ENCODE measurements at regions not wholly inside any gene's neighbourhood (a gene's known extent, or its start where the extent isn't known, plus 50 kb on each side); places are given as distances from the start of the nearest gene placed in this dataset.

GRCh38 chr5:56433039-56433617 is 200.0 kb upstream of the ANKRD55 start:
- H4K20me1 ChIP-seq (ENCODE audit: control insufficient read depth, extremely low read depth, insufficient read depth, low read length), result no peaks in the 10 kb centered on the region
- no peaks in the 10 kb centered on the region for H3K9me3 ChIP-seq (ENCODE audit: control insufficient read depth, insufficient read depth, low read depth, low read length)
- no peak overlapping the region for H3K9ac ChIP-seq (ENCODE audit: insufficient read depth, low read length)
- H2AFZ ChIP-seq (ENCODE audit: low read length), result no peak overlapping the region
- no peaks in the 10 kb centered on the region for H3K27me3 ChIP-seq (ENCODE audit: control insufficient read depth, insufficient read depth, low read length)
- peaks cover 2% of the 10 kb centered on the region for H3K4me1 ChIP-seq (ENCODE audit: control insufficient read depth, extremely low read depth, insufficient read depth, low read length)
- DNase-seq (ENCODE audit: low read depth in 2 of 2), result no peak
- H3K36me3 ChIP-seq (ENCODE audit: control insufficient read depth, insufficient read depth, low read length), result no peaks in the 10 kb centered on the region
- no peak for TF ChIP-seq EZH2 (IDR thresholded peaks at IDR 0.05; ENCODE audit: low read length, missing control alignments)
- H3K4me2 ChIP-seq (ENCODE audit: extremely low read depth, insufficient read depth, low read length), result no peak overlapping the region
- H3K27ac ChIP-seq (ENCODE audit: insufficient read depth, low read length), result no peak overlapping the region
- H3K79me2 ChIP-seq (ENCODE audit: control insufficient read depth, insufficient read depth, low read length), result no peaks in the 10 kb centered on the region
- H3K4me3 ChIP-seq (replicated peaks in 1 of 4; ENCODE audit: control extremely low read depth in 1 of 4, insufficient read depth in 1 of 4, low read depth in 3 of 4, low read length in 4 of 4), result no peak overlapping the region

GRCh38 chr5:56432321-56432720 is 199.2 kb upstream of the ANKRD55 start:
- Histone ChIP-seq H3K9ac (ENCODE audit: insufficient read depth, low read length) (no peak overlapping the region), H3K79me2 (ENCODE audit: control insufficient read depth, insufficient read depth, low read length) (no peaks in the 10 kb centered on the region), H2AFZ (ENCODE audit: low read length) (no peak overlapping the region), H3K27ac (ENCODE audit: insufficient read depth, low read length) (no peak overlapping the region), H3K27me3 (ENCODE audit: control insufficient read depth, insufficient read depth, low read length) (no peaks in the 10 kb centered on the region), H3K4me1 (ENCODE audit: control insufficient read depth, extremely low read depth, insufficient read depth, low read length) (peaks cover 2% of the 10 kb centered on the region), H3K4me2 (ENCODE audit: extremely low read depth, insufficient read depth, low read length) (no peak overlapping the region), H3K9me3 (ENCODE audit: control insufficient read depth, insufficient read depth, low read depth, low read length) (no peaks in the 10 kb centered on the region), H3K36me3 (ENCODE audit: control insufficient read depth, insufficient read depth, low read length) (no peaks in the 10 kb centered on the region), H4K20me1 (ENCODE audit: control insufficient read depth, extremely low read depth, insufficient read depth, low read length) (no peaks in the 10 kb centered on the region), H3K4me3 (replicated peaks in 1 of 4; ENCODE audit: control extremely low read depth in 1 of 4, insufficient read depth in 1 of 4, low read depth in 3 of 4, low read length in 4 of 4) (no peak overlapping the region)
- DNase-seq (ENCODE audit: low read depth in 2 of 2), result no peak
- TF ChIP-seq EZH2 (IDR thresholded peaks at IDR 0.05; ENCODE audit: low read length, missing control alignments) (no peak), CTCF (conservative IDR thresholded peaks at IDR 0.05 in 1 of 2, IDR thresholded peaks at IDR 0.05 in 1 of 2; ENCODE audit: low read depth in 1 of 2, low read length in 2 of 2) (no peak)

- no peak for DNase-seq (ENCODE audit: low read depth in 2 of 2)
- H3K9ac ChIP-seq (ENCODE audit: insufficient read depth, low read length), result no peak overlapping the region
- TF ChIP-seq EZH2 (IDR thresholded peaks at IDR 0.05; ENCODE audit: low read length, missing control alignments) (no peak), CTCF (conservative IDR thresholded peaks at IDR 0.05 in 1 of 2, IDR thresholded peaks at IDR 0.05 in 1 of 2; ENCODE audit: low read depth in 1 of 2, low read length in 2 of 2) (no peak)
- no peaks in the 10 kb centered on the region for H3K79me2 ChIP-seq (ENCODE audit: control insufficient read depth, insufficient read depth, low read length)
- H3K4me2 ChIP-seq (ENCODE audit: extremely low read depth, insufficient read depth, low read length), result no peak overlapping the region
- no peak overlapping the region for H2AFZ ChIP-seq (ENCODE audit: low read length)
- no peaks in the 10 kb centered on the region for H3K9me3 ChIP-seq (ENCODE audit: control insufficient read depth, insufficient read depth, low read depth, low read length)
- no peaks in the 10 kb centered on the region for H3K27me3 ChIP-seq (ENCODE audit: control insufficient read depth, insufficient read depth, low read length)
- H3K4me3 ChIP-seq (replicated peaks in 1 of 4; ENCODE audit: control extremely low read depth in 1 of 4, insufficient read depth in 1 of 4, low read depth in 3 of 4, low read length in 4 of 4), result no peak overlapping the region
- no peak overlapping the region for H3K27ac ChIP-seq (ENCODE audit: insufficient read depth, low read length)
- no peaks in the 10 kb centered on the region for H4K20me1 ChIP-seq (ENCODE audit: control insufficient read depth, extremely low read depth, insufficient read depth, low read length)
- H3K4me1 ChIP-seq (ENCODE audit: control insufficient read depth, extremely low read depth, insufficient read depth, low read length), result peaks cover 2% of the 10 kb centered on the region
- no peaks in the 10 kb centered on the region for H3K36me3 ChIP-seq (ENCODE audit: control insufficient read depth, insufficient read depth, low read length)
Observed at GRCh38 chr5:56430422-56430821, 197.3 kb upstream of the ANKRD55 start.

All from fibroblast of lung (primary cell).